Uterus (tissue), 2 donors: ENCODE measurements at regions not wholly inside any gene's neighbourhood (a gene's known extent, or its start where the extent isn't known, plus 50 kb on each side); places are given as distances from the start of the nearest gene placed in this dataset.

Experiments
- POLR2A ChIP-seq, 2 donors: fragments of 450-650 bp; IDR thresholded peaks; one replicate each; pipeline ENCODE4 v1.6.1; 2016; ENCODE audit warnings: antibody characterized with exemption in 2 of 2, mild to moderate bottlenecking in 1 of 2, moderate library complexity in 1 of 2
- TF ChIP-seq, protein P1 (sequence below), 4 experiments: fragments of 200-600 bp in 2 of 4; fragments of 450-650 bp in 2 of 4; sonication (generic) in 2 of 4; IDR thresholded peaks; one replicate each; pipeline ENCODE4 v1.5.1; 2016 to 2019; ENCODE audit warnings: antibody characterized with exemption in 4 of 4, mild to moderate bottlenecking in 2 of 4, moderate library complexity in 1 of 4

DNA sequence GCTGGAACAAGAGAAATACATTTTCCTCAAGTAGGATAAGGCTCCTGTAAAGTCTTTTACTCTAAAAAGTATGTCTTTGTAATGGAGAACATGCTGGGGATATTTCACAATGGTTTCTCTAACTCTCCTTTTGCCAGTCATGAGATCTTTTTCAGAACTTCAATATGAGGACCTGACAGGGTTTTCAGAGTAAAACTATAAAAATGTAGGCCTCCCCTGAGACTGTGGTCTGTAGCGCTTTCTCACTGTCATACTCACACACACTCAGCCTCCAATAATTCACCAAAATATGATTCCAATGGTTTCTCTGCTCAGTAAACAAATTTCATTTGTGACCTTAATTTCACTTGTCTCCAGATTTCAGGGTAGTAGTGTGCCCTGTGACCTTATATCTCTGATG lies 440.1 kb upstream of the PTBP2 start:
- TF ChIP-seq, protein P1, sequence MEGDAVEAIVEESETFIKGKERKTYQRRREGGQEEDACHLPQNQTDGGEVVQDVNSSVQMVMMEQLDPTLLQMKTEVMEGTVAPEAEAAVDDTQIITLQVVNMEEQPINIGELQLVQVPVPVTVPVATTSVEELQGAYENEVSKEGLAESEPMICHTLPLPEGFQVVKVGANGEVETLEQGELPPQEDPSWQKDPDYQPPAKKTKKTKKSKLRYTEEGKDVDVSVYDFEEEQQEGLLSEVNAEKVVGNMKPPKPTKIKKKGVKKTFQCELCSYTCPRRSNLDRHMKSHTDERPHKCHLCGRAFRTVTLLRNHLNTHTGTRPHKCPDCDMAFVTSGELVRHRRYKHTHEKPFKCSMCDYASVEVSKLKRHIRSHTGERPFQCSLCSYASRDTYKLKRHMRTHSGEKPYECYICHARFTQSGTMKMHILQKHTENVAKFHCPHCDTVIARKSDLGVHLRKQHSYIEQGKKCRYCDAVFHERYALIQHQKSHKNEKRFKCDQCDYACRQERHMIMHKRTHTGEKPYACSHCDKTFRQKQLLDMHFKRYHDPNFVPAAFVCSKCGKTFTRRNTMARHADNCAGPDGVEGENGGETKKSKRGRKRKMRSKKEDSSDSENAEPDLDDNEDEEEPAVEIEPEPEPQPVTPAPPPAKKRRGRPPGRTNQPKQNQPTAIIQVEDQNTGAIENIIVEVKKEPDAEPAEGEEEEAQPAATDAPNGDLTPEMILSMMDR (IDR thresholded peaks at IDR 0.05), result no peak
- no peak for TF ChIP-seq POLR2A (IDR thresholded peaks at IDR 0.05)
